CD4-positive, alpha-beta T cell treated with Interleukin-15 for 4 hours (primary cell): ENCODE measurements at regions not wholly inside any gene's neighbourhood (a gene's known extent, or its start where the extent isn't known, plus 50 kb on each side); places are given as distances from the start of the nearest gene placed in this dataset.
"Not testable (repeated sequence)": the region's sequence is repeated elsewhere in the genome, so short reads cannot be mapped to it uniquely, and the experiment has no call there.

Experiments used
- DNase-seq: peaks from one replicate; pipeline ENCODE4 v3.0.0-alpha.2; 2020; ENCODE audit warnings: low spot score

DNA sequence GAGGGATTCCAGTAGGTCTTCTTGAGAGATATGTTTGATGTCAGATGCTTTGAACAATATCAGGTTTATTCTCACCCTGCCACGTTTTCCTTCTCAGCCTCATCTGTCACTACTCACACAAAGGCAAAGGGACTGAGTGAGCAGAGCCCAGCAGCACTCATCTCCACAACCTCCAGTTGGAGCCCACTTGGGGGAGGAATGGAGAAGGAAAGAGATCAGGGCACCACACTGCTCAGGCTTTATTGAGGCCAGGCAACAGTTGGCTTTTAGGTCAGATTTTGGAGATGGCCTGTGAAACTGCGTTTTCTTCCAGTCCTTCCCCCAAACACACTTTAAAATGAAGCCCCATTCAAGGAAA, 57.3 kb upstream of the SEC22B start:
- not testable (repeated sequence) for DNase-seq

DNA sequence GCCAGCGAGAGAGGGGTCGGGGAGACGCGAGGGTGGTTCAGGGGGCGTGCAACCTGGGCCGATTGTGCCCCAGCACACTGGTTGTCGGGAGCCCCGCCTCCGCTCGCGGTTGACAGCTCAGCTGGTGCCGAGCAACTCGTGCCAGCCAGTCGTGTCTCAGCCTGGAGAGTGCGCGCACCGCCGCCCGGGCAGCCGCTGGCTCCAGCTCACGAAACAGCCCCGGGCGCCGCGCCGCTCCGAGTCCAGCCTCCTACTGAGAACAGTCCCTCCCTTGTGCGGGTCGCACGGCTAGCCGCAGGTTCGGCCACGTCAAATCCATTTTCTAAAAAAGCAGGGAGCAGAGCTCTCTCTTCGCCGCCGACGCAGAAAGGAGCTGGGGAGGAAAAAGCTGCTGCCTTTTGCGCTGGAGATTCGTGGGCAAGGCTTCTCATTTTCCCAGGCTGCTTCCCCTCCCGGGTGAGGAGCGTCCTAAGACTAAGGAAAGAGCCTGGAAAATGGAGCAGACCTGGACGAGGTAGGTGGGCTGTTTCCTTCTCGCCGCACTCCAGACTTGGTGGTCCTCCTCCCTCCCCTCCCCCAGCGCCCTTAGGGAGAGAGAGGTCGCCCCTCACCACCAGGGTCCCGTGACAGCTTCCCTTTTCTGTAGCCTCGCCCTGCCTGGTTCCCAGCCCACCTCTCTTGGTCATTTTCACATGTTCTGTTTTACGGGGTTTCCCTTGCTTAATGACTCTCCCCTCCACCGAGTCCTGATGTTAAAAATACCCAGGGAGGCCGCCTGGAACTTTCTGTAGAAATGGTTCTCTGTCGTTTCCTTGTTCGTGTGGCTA, 56.7 kb upstream of the SEC22B start:
- DNase-seq: not testable (repeated sequence)

DNA sequence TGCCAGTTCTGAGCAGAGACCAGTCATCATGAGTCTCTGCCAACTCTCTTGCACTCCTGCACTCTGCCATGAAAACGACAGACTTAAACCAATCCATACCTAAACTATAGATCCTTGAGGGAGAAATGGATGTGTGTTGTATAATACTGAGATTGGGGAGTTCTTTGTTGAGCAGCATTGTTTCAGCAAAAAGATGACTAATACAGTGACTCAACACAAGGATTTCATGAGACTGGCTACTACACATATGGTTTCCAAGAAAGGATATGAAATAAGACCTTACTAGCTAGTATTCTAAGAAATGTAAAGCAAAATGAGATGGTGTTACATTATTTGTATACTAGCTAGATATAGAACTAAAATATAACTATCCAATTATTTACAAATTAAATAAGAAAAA, 53.5 kb upstream of the SEC22B start:
- DNase-seq: not testable (repeated sequence)
